NCI-H524 treated with DMSO at 0.1 percent for 48 hours (cell line): ENCODE measurements at regions not wholly inside any gene's neighbourhood (a gene's known extent, or its start where the extent isn't known, plus 50 kb on each side); places are given as distances from the start of the nearest gene placed in this dataset.
"Not testable (repeated sequence)": the region's sequence is repeated elsewhere in the genome, so short reads cannot be mapped to it uniquely, and the experiment has no call there.

Experiments
- DNase-seq: peaks from one replicate; lab custom pipeline; 2025; lab: John Stamatoyannopoulos, UW

- DNase-seq: no peak
These were observed 1626.7 kb upstream of the B3GALT2 start for GRCh38 chr1:194813096-194813495.

DNA sequence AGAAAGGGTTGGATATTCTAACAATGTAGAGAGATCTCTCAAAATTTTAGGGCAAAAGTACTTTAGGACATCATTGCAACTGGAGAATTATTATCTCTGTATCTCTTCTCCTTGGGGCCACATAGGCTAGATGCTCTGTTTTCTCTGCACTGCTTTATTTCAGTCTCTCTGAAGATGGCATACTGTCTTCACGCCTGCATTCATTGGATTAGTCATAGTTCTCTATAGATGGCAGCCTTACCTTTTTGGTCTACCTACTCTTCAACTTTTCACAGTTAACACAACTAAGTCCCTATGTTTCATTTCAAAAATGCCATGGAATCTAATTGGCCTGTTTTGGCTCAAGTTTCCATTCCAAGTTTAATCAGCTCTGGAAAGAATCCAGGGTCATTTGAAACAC is 1623.3 kb upstream of the B3GALT2 start:
- DNase-seq: no peak

DNA sequence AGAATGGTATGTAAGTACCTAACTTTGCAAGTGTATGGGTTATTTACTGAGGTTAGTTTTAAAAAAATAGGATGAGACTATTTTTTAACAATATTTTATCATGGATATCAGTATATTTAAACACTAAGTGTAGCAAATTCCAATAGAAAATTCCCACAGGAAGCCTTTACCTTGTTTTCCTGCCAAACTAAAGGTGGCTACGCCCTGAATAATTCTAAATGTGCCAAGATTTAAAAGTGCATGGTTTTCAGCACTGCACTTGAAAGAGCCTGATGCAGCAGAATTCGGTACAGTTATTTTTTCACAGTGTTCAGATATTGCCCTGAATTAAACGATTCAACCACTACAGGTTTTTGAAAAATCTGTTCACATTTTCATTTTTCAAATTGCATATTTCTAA is 1622.8 kb upstream of the B3GALT2 start:
- no peak for DNase-seq

GRCh38 chr1:194807530-194808220 is 1621.3 kb upstream of the B3GALT2 start:
- DNase-seq: no peak

- no peak for DNase-seq
These were observed 1616.2 kb upstream of the B3GALT2 start for GRCh38 chr1:194802572-194802971.

- DNase-seq: no peak
These were observed 1609.6 kb upstream of the B3GALT2 start for GRCh38 chr1:194795917-194796593.

DNA sequence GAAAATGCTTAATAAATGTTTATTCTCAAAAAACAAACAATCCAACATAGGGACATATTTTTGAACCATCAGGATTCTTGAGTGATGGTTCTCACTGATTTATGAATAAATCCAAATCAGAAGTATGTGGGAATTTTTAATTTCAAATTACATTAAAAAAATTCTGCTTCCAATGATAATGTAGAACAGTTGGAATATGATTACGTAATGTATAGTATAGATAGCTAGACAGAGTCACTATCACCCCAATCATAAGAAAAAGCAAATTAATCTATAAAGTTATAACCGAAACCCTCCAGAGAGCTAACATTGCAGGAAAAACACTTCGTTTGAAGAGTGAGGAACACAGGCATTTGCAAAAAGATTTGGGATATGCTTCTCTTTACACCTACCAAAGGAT is 1600.6 kb upstream of the B3GALT2 start:
- no peak for DNase-seq

DNA sequence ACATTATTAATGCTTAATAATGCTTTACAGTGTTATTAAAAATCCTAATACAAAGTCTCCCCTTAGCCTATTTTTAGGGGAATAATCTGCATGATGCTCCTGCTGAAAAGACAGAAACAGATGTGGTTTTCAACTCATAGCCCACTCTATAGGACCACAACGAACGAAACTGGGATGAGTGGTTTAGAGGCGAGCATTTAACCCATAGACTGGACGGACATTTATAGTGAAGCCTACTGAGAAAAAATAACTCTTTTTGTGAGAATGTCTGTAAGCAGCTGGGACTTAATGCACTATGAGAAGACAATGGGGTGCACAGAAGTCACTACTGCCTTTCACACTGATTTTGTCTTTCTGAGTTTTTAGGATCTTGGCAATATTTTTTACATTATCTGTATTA is 1599.6 kb upstream of the B3GALT2 start:
- DNase-seq: no peak

- no peak for DNase-seq
These were observed 1590.2 kb upstream of the B3GALT2 start for GRCh38 chr1:194776657-194777056.

GRCh38 chr1:194774535-194774934 is 1588.1 kb upstream of the B3GALT2 start:
- no peak for DNase-seq

- peak; percentile 74 for DNase-seq
These were observed 1569.0 kb upstream of the B3GALT2 start for GRCh38 chr1:194755241-194755994.

DNA sequence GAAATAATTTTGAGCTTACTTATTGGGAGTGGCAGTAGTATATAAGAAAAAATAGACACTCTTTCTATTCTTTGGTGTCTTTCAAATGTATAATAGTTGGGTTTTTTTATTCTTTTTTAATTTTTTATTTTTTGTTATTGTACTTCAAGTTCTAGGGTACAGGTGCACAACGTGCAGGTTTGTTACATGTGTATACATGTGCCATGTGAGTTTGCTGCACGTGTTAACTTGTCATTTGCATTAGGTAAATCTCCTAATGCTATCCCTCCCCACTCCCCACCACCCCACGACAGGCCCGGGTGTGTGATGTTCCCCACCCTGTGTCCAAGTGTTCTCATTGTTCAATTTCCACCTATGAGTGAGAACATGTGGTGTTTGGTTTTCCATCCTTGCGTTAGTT is 1552.4 kb upstream of the B3GALT2 start:
- DNase-seq: not testable (repeated sequence)

GRCh38 chr1:194734970-194735369 is 1548.6 kb upstream of the B3GALT2 start:
- DNase-seq: peak; percentile 78

DNA sequence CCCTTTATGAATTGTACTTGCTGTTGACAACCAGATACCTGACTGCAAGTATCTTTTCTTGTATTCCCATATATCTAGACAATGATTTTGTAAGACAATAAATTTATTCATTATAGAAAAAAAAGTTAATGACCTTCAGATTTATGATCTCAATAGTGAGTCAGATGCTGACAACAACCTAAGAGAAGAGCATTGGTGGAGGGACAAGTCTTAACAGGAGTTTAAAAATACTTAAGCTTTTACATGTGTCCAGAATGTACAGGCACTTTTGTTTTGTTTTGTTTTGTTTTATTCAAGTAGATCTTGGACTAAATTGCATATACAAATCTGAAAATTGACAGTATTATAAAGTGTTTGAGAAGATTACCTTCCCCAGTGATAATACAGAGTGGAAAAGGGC is 1544.6 kb upstream of the B3GALT2 start:
- no peak for DNase-seq

- DNase-seq: no peak
These were observed 1543.9 kb upstream of the B3GALT2 start for GRCh38 chr1:194730304-194730703.

DNA sequence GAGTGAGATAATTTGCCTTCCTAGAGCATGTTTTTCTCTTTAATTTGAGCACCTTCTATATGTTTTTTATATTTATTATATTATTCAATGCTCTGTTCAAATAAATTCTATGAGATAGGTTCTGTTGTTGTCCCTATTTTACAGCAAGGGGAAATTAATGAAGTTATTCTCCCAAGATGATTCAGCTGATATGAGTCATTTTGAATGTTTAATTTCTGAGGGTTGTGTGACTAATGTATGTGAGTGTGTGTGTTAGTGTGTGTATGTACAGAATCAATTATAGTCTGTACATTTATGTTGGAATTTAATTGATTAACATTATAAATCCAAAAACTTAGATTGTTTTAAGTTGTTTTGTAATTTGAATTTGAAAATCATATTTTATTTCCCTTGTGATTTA is 1536.7 kb upstream of the B3GALT2 start:
- no peak for DNase-seq

DNA sequence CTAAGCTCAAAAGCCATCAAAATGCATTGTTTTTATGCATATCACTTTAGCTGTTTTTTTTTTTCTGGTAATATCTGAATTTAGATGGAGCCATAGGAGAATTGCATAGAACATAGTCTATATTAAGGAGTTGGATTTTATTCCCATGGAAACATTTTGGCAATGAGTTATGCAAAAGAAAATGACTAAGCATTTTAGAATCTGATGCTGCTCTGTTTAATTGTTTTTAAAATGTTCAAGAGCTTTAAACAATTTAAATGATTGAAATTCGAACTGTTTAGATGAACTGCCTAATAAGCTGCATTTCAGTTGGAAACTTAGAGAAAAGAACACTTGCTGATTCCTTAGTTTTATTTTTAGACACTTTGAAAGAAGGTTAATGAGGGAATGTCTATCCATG is 1531.5 kb upstream of the B3GALT2 start:
- DNase-seq: no peak

- no peak for DNase-seq
These were observed 1530.9 kb upstream of the B3GALT2 start for GRCh38 chr1:194717334-194717733.

DNA sequence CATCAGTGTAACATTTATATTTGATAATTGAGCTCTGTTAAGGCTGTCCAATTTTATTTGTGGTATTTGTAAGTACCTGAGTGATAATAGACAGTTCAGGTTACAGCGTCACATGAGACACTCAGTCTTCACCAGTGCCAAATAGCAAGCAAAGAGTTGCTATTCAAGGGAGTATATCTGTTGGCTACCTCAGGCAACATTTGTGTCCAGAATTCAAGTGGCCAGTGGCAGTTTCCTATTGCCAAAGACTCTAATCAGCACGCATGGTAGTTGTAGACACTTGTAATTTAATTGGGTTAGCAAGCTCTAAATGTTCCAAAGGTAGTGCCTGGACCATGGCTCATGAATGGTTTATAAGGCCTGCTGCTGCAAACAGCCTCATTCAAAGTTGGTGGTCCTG is 1524.3 kb upstream of the B3GALT2 start:
- no peak for DNase-seq

GRCh38 chr1:194709439-194709838 is 1523.0 kb upstream of the B3GALT2 start:
- no peak for DNase-seq

DNA sequence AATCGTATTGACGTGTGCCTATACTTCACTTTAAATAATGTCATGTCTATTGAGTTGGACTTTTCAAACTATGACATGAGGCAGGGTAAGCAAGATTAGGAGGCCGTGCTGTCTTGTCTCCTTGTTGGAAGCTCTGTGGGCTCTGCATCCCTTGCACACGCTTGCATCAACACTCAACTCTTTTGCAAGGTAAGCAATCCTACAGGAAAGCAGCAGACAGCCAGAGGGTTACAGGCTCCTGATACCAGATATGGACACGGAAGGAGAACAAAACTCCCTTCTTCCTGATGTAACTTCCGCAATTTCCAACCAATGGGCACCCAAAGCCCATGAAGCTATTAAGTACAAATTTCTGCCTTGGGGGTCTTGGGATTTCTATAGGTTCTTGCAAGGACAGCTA is 1520.7 kb upstream of the B3GALT2 start:
- DNase-seq: no peak

DNA sequence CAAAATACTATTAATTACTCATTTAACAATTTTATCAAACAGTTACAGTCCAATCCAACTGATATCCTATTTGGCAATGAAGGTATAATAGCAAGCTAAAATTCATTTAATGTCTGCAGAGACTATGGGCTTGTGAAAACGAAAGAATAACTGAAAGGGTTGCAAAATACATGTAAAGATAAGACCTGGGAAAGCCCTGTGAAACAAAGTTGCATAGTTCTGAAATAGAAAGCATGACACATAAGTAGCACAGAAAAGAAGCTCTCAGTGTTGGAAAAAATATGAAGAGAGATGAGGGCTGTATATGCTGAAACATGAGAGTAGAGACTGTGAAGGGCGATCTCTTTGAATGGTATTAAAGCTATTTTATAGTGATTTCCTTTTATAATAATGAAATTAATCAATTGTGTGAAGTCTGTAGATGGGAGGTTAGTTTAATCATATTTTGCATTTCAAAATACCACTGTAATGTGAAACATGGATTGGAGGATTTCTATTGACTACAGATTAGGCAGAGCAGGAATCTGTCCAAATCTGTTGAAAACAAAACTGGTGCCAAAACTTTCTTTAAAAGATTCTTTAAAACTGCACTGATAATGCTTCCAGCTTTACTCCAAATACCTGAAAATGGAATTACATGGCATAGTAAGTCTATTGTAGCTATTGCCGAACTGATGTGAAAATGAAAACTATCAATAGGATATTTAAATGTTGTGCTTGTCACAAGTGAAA is 1518.9 kb upstream of the B3GALT2 start:
- DNase-seq: no peak
